ENCODE measurements at regions not wholly inside any gene's neighbourhood (a gene's known extent, or its start where the extent isn't known, plus 50 kb on each side); places are given as distances from the start of the nearest gene placed in this dataset.

GRCh38 chr7:110181768-110182167, 909.2 kb upstream of the LRRN3 start:
- H3K9me3 ChIP-seq, result no peaks in the 10 kb centered on the region
- TF ChIP-seq CTCF (IDR thresholded peaks at IDR 0.05), result no peak
- intact Hi-C loops (cut with DNase I; ENCODE audit: low total_unique reads), result no loop called here

GRCh38 chr7:110186334-110186733, 904.6 kb upstream of the LRRN3 start:
- DNase-seq, result no peak
- intact Hi-C loops (cut with DNase I; ENCODE audit: low total_unique reads), result no loop called here
- Histone ChIP-seq H3K27me3 (no peaks in the 10 kb centered on the region), H3K36me3 (no peaks in the 10 kb centered on the region), H3K4me1 (no peaks in the 10 kb centered on the region), H3K9me3 (no peaks in the 10 kb centered on the region), H3K27ac (no peak overlapping the region), H3K4me3 (no peak overlapping the region)
- no peak for TF ChIP-seq CTCF (IDR thresholded peaks at IDR 0.05)

More at GRCh38 chr7:110181768-110182167, 909.2 kb upstream of the LRRN3 start:
- no peak for DNase-seq
- no peak overlapping the region for H3K27ac ChIP-seq
- no peaks in the 10 kb centered on the region for H3K4me1 ChIP-seq
- no peak overlapping the region for H3K4me3 ChIP-seq
- H3K36me3 ChIP-seq, result no peaks in the 10 kb centered on the region
- H3K27me3 ChIP-seq, result no peaks in the 10 kb centered on the region

- Histone ChIP-seq H3K9me3 (no peaks in the 10 kb centered on the region), H3K27me3 (no peaks in the 10 kb centered on the region), H3K36me3 (no peaks in the 10 kb centered on the region), H3K27ac (no peak overlapping the region), H3K4me3 (no peak overlapping the region), H3K4me1 (no peaks in the 10 kb centered on the region)
- no peak for DNase-seq
- TF ChIP-seq CTCF (IDR thresholded peaks at IDR 0.05), result no peak
- intact Hi-C loops (cut with DNase I; ENCODE audit: low total_unique reads), result no loop called here
Measured at GRCh38 chr7:110187877-110188554, 902.9 kb upstream of the LRRN3 start.

GRCh38 chr7:110204527-110204926, 886.4 kb upstream of the LRRN3 start:
- no peak overlapping the region for H3K4me3 ChIP-seq
- H3K9me3 ChIP-seq, result no peaks in the 10 kb centered on the region
- H3K27ac ChIP-seq, result no peak overlapping the region
- H3K27me3 ChIP-seq, result no peaks in the 10 kb centered on the region
- H3K4me1 ChIP-seq, result no peaks in the 10 kb centered on the region
- no peak for TF ChIP-seq CTCF (IDR thresholded peaks at IDR 0.05)
- intact Hi-C loops (cut with DNase I; ENCODE audit: low total_unique reads), result no loop called here
- no peak for DNase-seq
- H3K36me3 ChIP-seq, result no peaks in the 10 kb centered on the region

GRCh38 chr7:110205899-110206298, 885.0 kb upstream of the LRRN3 start:
- no peak for TF ChIP-seq CTCF (IDR thresholded peaks at IDR 0.05)
- Histone ChIP-seq H3K27ac (no peak overlapping the region), H3K36me3 (no peaks in the 10 kb centered on the region), H3K27me3 (no peaks in the 10 kb centered on the region), H3K9me3 (no peaks in the 10 kb centered on the region), H3K4me1 (no peaks in the 10 kb centered on the region), H3K4me3 (no peak overlapping the region)
- intact Hi-C loops (cut with DNase I; ENCODE audit: low total_unique reads), result no loop called here
- no peak for DNase-seq

GRCh38 chr7:110209884-110210283, 881.0 kb upstream of the LRRN3 start:
- no peaks in the 10 kb centered on the region for H3K4me1 ChIP-seq
- H3K4me3 ChIP-seq, result no peak overlapping the region
- no peak for DNase-seq
- no peaks in the 10 kb centered on the region for H3K36me3 ChIP-seq
- intact Hi-C loops (cut with DNase I; ENCODE audit: low total_unique reads), result no loop called here
- TF ChIP-seq CTCF (IDR thresholded peaks at IDR 0.05), result no peak
- no peak overlapping the region for H3K27ac ChIP-seq
- H3K27me3 ChIP-seq, result no peaks in the 10 kb centered on the region
- no peaks in the 10 kb centered on the region for H3K9me3 ChIP-seq

All from tibial artery (tissue), 4 donors.